Mesendoderm (in vitro differentiated cells): ENCODE measurements at regions not wholly inside any gene's neighbourhood (a gene's known extent, or its start where the extent isn't known, plus 50 kb on each side); places are given as distances from the start of the nearest gene placed in this dataset.

Source experiments
- DNase-seq: peaks from one replicate; pipeline ENCODE4 v3.0.0; 2013
- H2AK5ac ChIP-seq: 2 replicates; pipeline ENCODE4 v1.6.1; 2013; ENCODE audit warnings: low read length, inconsistent platforms
- H2BK120ac ChIP-seq: 2 replicates; pipeline ENCODE4 v1.6.1; 2013; ENCODE audit warnings: low read depth, mild to moderate bottlenecking, low read length, moderate library complexity, mixed read lengths
- H2BK15ac ChIP-seq: replicated peaks from 2 replicates; pipeline ENCODE4 v1.6.1; 2013; ENCODE audit warnings: low read depth, mild to moderate bottlenecking, moderate library complexity
- H2BK5ac ChIP-seq: 2 replicates; pipeline ENCODE4 v1.6.1; 2013; ENCODE audit warnings: low read length, inconsistent platforms
- H3K18ac ChIP-seq: 2 replicates; pipeline ENCODE4 v1.6.1; 2013; ENCODE audit warnings: mild to moderate bottlenecking, low read length, mixed read lengths
- H3K23ac ChIP-seq: one replicate; pipeline ENCODE4 v1.6.1; 2013; ENCODE audit warnings: low read length
- H3K27ac ChIP-seq: 2 replicates; pipeline ENCODE4 v1.5.1; 2013; ENCODE audit warnings: low read depth, mild to moderate bottlenecking, inconsistent platforms, low read length, moderate library complexity
- H3K27me3 ChIP-seq: 2 replicates; pipeline ENCODE4 v1.6.1; 2013; ENCODE audit warnings: low read length, control low read depth, mild to moderate bottlenecking, inconsistent platforms; ENCODE audit not compliant: insufficient read depth, poor library complexity
- H3K36me3 ChIP-seq: 2 replicates; pipeline ENCODE4 v1.6.1; 2013; ENCODE audit warnings: low read length, inconsistent platforms; ENCODE audit not compliant: control insufficient read depth, insufficient read depth
- H3K4ac ChIP-seq: one replicate; pipeline ENCODE4 v1.6.1; 2013; ENCODE audit warnings: low read depth, mild to moderate bottlenecking, low read length, moderate library complexity
- H3K4me1 ChIP-seq: 2 replicates; pipeline ENCODE4 v1.6.1; 2013; ENCODE audit warnings: low read depth, low read length, inconsistent platforms; ENCODE audit not compliant: control insufficient read depth
- H3K4me2 ChIP-seq: 2 replicates; pipeline ENCODE4 v1.6.1; 2013; ENCODE audit warnings: low read length
- H3K4me3 ChIP-seq: 2 replicates; pipeline ENCODE4 v1.5.1; 2013; ENCODE audit warnings: mild to moderate bottlenecking, low read length
- H3K56ac ChIP-seq: one replicate; pipeline ENCODE4 v1.6.1; 2013; ENCODE audit warnings: low read length
- H3K79me1 ChIP-seq: 2 replicates; pipeline ENCODE4 v1.6.1; 2013; ENCODE audit warnings: low read length, inconsistent platforms
- H3K79me2 ChIP-seq: 2 replicates; pipeline ENCODE4 v1.6.1; 2013; ENCODE audit warnings: mild to moderate bottlenecking, low read length; ENCODE audit not compliant: control insufficient read depth, insufficient read depth
- H3K9ac ChIP-seq: 2 replicates; pipeline ENCODE4 v1.6.1; 2013; ENCODE audit warnings: low read length, inconsistent platforms
- H4K5ac ChIP-seq: one replicate; pipeline ENCODE4 v1.6.1; 2013; ENCODE audit warnings: low read length
- H4K8ac ChIP-seq: one replicate; pipeline ENCODE4 v1.6.1; 2013; ENCODE audit warnings: low read depth, mild to moderate bottlenecking, control low read depth, low read length, moderate library complexity
- WGBS: extraction: QIAGEN DNeasy Blood & Tissue Kit; methylation state at CpG from one replicate; pipeline ENCODE4 v1.1.7; 2013; ENCODE audit warnings: low lambda C conversion rate, missing lambda C conversion rate; ENCODE audit not compliant: insufficient coverage; ENCODE audit errors: extremely low coverage; 5-methylcytosine and 5-hydroxymethylcytosine counted together

DNA sequence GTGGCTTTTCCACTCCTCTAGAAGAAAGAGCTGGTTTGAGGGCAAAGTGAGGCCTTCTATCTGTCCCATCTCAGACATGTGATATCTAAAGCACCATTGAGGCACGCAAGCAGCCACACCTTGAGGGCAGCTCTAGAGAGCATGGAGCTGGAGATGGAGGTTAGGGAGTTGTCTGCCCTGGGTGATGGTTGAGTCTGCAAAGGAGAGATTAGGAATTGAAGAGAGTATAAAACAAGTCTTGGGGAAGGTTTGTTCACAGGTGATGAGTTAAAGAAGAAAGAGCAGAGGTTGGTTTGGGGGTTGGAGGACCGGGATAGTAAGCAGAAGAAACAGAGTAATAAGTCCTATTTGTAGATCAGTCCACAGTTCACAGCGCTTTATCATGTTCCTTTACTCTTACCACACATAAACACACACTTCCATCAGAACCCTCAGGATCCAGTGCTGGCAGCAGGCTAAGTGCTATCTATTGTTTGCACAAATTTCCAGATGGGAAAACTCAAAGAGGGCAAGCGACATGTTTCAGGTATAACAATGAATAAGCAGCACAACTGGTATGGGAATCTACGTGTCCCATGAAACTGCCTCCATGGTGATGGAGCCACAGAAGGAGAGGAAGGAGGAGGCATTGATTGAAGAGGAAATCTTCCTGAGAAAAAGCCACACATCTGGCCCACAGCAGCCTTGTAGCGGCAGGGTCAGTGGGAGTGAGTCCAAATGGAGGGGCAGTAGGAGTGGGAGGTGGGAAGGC lies 65.8 kb downstream of the RASSF10 start:
- DNase-seq: no peak
- Histone ChIP-seq H2BK15ac (no peak overlapping the region), H3K4me2 (no peak overlapping the region), H2BK5ac (no peak overlapping the region), H3K23ac (no peak overlapping the region), H4K5ac (no peak overlapping the region), H3K27ac (no peak overlapping the region), H3K36me3 (no peaks in the 10 kb centered on the region), H3K9ac (no peak overlapping the region), H4K8ac (no peak overlapping the region), H3K4me3 (no peak overlapping the region), H2AK5ac (peak overlapping the region; percentile 19), H3K56ac (no peak overlapping the region), H3K79me2 (no peaks in the 10 kb centered on the region), H3K4me1 (no peaks in the 10 kb centered on the region), H3K27me3 (no peaks in the 10 kb centered on the region), H3K18ac (no peak overlapping the region), H2BK120ac (no peak overlapping the region), H3K4ac (no peak overlapping the region), H3K79me1 (no peaks in the 10 kb centered on the region)
- no CpG with 5 or more reads among the region's 6 CpGs for WGBS

DNA sequence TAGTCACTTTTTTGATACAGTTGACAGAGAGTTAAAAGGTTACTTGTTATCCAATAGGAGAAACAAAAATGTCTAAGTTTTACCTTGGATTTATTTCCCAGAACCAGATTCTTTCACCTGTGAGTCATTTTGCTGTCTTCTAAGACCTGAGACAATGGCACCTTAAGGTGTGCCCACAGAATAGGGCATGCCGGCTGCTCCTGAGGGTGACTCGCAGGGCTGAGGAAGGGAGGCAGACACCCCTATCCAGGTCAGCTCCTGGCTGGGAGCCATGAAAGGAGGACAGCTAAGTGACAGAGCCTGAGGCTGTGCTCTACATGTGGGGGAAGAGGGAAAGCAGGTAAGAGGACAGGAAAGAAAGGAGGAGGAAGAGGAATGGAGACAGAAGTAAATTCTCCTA lies 67.8 kb downstream of the RASSF10 start:
- no peak for DNase-seq
- no peak overlapping the region for H3K4me2 ChIP-seq
- no peaks in the 10 kb centered on the region for H3K4me1 ChIP-seq
- no peak overlapping the region for H2BK15ac ChIP-seq
- no peak overlapping the region for H3K27ac ChIP-seq
- H2BK5ac ChIP-seq: no peak overlapping the region
- H3K56ac ChIP-seq: no peak overlapping the region
- H3K4me3 ChIP-seq: no peak overlapping the region
- no peak overlapping the region for H3K9ac ChIP-seq
- H3K27me3 ChIP-seq: no peaks in the 10 kb centered on the region
- H3K23ac ChIP-seq: no peak overlapping the region
- no peak overlapping the region for H2BK120ac ChIP-seq
- no peaks in the 10 kb centered on the region for H3K79me2 ChIP-seq
- H3K18ac ChIP-seq: no peak overlapping the region
- H2AK5ac ChIP-seq: no peak overlapping the region
- H3K79me1 ChIP-seq: no peaks in the 10 kb centered on the region
- no peak overlapping the region for H4K8ac ChIP-seq
- H3K36me3 ChIP-seq: no peaks in the 10 kb centered on the region
- no peak overlapping the region for H3K4ac ChIP-seq
- H4K5ac ChIP-seq: no peak overlapping the region
- no CpG with 5 or more reads among the region's 2 CpGs for WGBS

DNA sequence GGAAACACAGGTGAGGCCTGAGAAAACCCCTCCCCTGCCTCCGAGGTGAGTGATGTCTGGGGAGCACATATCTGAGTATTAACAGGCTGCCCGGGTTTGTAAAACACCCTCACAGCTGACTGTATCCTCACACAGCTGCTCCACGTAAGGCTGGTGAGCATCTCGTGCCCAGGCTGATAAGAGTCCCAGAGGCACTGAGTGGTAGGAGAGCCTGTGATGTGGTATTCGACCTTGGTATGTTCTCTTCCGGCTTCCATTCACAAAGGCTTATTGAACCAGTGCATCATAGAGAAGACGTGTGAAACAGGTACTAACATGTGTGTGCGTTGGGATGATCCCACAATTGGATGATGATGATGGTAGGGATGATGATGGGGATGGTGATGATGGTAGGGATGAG lies 71.7 kb downstream of the RASSF10 start:
- Histone ChIP-seq H4K8ac (no peak overlapping the region), H3K4ac (no peak overlapping the region), H3K56ac (no peak overlapping the region), H2BK15ac (no peak overlapping the region), H4K5ac (no peak overlapping the region), H3K23ac (no peak overlapping the region), H3K4me2 (no peak overlapping the region), H2AK5ac (no peak overlapping the region), H3K36me3 (no peaks in the 10 kb centered on the region), H3K4me3 (no peak overlapping the region), H3K27ac (no peak overlapping the region), H3K18ac (no peak overlapping the region), H3K27me3 (no peaks in the 10 kb centered on the region), H3K4me1 (no peaks in the 10 kb centered on the region), H3K79me1 (no peaks in the 10 kb centered on the region), H3K9ac (no peak overlapping the region), H2BK120ac (no peak overlapping the region), H2BK5ac (no peak overlapping the region), H3K79me2 (no peaks in the 10 kb centered on the region)
- WGBS: no CpG with 5 or more reads among the region's 8 CpGs
- DNase-seq: no peak

DNA sequence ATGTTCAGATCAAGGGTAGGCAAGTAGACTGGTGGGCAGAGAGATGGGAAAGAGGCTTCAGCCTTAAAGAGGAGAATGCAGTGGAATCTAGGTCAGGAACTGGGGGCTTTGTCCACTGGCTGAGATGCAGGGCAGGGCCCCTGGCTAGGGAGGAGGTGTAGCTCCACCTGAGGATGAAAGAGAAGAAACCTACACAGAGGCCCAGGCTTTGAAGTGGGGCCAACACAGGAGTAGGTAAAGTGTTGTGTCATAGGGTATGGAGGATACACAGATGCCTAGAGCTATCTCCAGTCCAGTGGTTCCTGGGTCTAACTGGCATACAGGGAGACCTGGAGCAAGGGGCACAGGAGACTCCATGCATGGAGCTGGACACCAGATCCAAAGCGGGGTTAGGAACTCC lies 73.5 kb downstream of the RASSF10 start:
- Histone ChIP-seq H2BK120ac (no peak overlapping the region), H3K79me1 (no peaks in the 10 kb centered on the region), H3K23ac (no peak overlapping the region), H4K5ac (no peak overlapping the region), H3K36me3 (no peaks in the 10 kb centered on the region), H2BK5ac (no peak overlapping the region), H3K27ac (no peak overlapping the region), H3K79me2 (no peaks in the 10 kb centered on the region), H3K4me1 (no peaks in the 10 kb centered on the region), H3K4me3 (no peak overlapping the region), H4K8ac (no peak overlapping the region), H3K9ac (no peak overlapping the region), H3K18ac (no peak overlapping the region), H3K27me3 (no peaks in the 10 kb centered on the region), H3K4ac (no peak overlapping the region), H3K4me2 (no peak overlapping the region), H3K56ac (no peak overlapping the region), H2AK5ac (no peak overlapping the region), H2BK15ac (no peak overlapping the region)
- DNase-seq: no peak
- WGBS: no CpG with 5 or more reads among the region's 1 CpG

DNA sequence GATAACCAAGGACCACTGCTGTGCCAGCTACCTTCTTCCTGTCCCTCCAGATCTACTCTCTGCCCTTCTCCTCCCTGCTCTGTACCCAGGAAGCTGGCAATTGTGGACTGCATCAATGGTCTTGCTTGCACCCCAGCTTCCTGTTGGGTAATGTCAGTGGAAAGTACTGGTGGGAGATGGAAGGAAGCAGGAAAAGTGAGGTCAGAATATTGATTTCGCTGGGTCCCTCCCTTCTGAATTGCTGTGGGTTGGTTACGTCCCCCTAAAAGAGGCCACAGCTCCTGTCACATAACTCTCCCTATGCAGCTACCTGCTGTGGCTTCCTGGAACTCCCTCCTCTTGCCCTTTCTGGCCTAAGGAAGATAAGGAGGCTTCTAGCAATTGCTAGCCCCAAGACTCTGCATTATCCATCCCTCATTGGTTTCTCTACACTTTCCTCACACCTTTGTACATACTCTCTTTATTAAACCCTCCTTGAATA lies 81.2 kb downstream of the RASSF10 start:
- Histone ChIP-seq H3K56ac (no peak overlapping the region), H3K18ac (peak overlapping the region; percentile 20), H3K4me2 (no peak overlapping the region), H2AK5ac (no peak overlapping the region), H3K4ac (no peak overlapping the region), H2BK120ac (no peak overlapping the region), H3K4me3 (no peak overlapping the region), H3K23ac (no peak overlapping the region), H3K27ac (no peak overlapping the region), H2BK5ac (no peak overlapping the region), H3K79me2 (no peaks in the 10 kb centered on the region), H3K79me1 (no peaks in the 10 kb centered on the region), H4K5ac (no peak overlapping the region), H3K36me3 (no peaks in the 10 kb centered on the region), H4K8ac (no peak overlapping the region), H3K27me3 (no peaks in the 10 kb centered on the region), H3K4me1 (no peaks in the 10 kb centered on the region), H3K9ac (no peak overlapping the region), H2BK15ac (no peak overlapping the region)
- no peak for DNase-seq
- WGBS: no CpG with 5 or more reads among the region's 2 CpGs

DNA sequence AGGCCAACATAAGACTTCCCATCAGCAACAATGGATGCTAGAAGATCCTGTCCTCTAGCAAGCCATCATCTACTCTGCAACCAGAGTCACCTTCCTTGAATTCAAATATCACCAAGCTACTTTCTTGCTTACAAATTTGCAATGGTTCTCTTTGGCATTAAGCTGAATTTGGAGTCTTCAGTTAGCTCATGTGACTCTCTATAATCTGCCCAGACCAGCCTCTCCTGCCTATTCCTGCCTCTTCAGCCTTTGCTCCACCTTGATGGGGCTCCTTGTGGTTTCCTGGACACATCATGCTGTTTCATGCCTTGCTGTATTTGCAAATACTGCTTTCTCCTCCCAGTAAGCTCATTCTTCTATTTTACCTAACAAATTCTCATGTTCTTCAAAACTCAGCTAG lies 82.3 kb downstream of the RASSF10 start:
- Histone ChIP-seq H3K36me3 (no peaks in the 10 kb centered on the region), H2AK5ac (no peak overlapping the region)
- DNase-seq: no peak

More for the DNA sequence above, 82.3 kb downstream of the RASSF10 start:
- Histone ChIP-seq H3K27ac (no peak overlapping the region), H3K4me3 (no peak overlapping the region), H3K56ac (no peak overlapping the region), H3K79me1 (no peaks in the 10 kb centered on the region), H2BK5ac (no peak overlapping the region), H3K23ac (no peak overlapping the region), H2BK120ac (no peak overlapping the region), H3K4ac (peak overlapping the region; percentile 70), H4K5ac (no peak overlapping the region), H3K4me1 (no peaks in the 10 kb centered on the region), H4K8ac (no peak overlapping the region), H2BK15ac (no peak overlapping the region), H3K4me2 (no peak overlapping the region), H3K79me2 (no peaks in the 10 kb centered on the region), H3K27me3 (no peaks in the 10 kb centered on the region), H3K9ac (no peak overlapping the region), H3K18ac (no peak overlapping the region)
